Esophagus muscularis mucosa (tissue), 3 donors: ENCODE measurements at regions not wholly inside any gene's neighbourhood (a gene's known extent, or its start where the extent isn't known, plus 50 kb on each side); places are given as distances from the start of the nearest gene placed in this dataset.

Source experiments
- POLR2A ChIP-seq: fragments of 450-650 bp; IDR thresholded peaks from one replicate; pipeline ENCODE4 v1.6.1; 2017; ENCODE audit warnings: antibody characterized with exemption, moderate library complexity, mild to moderate bottlenecking, low read depth
- POLR2AphosphoS5 ChIP-seq, 2 donors: sonication (generic); formaldehyde crosslinking; IDR thresholded peaks; one replicate each; pipeline ENCODE4 v1.6.1; 2017; ENCODE audit warnings: antibody characterized with exemption in 2 of 2
- TF ChIP-seq, protein P1 (sequence below), 3 experiments: fragments of 200-600 bp in 2 of 3; fragments of 450-650 bp in 1 of 3; sonication (generic) in 2 of 3; IDR thresholded peaks; one replicate each; pipeline ENCODE4 v1.5.1; 2017 to 2019; ENCODE audit warnings: antibody characterized with exemption in 3 of 3, mild to moderate bottlenecking in 2 of 3, moderate library complexity in 1 of 3

DNA sequence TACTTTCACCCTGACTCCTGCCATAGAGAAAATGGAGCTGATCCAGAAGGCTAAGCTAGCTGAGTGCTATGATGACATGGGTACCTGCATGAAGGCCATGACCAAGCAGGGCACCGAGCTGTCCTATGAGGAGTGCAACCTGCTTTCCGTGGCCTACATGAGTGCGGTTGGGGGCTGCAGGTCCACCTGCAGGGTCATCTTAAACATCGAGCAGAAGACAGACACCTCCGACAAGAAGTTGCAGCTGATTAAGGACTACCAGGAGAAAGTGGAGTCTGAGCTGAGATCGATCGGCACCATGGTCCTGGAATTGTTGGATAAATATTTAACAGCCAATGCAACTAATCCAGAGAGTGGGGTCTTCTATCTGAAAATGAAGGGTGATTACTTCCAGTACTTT, 438.0 kb downstream of the TMA16 start:
- TF ChIP-seq, protein P1, sequence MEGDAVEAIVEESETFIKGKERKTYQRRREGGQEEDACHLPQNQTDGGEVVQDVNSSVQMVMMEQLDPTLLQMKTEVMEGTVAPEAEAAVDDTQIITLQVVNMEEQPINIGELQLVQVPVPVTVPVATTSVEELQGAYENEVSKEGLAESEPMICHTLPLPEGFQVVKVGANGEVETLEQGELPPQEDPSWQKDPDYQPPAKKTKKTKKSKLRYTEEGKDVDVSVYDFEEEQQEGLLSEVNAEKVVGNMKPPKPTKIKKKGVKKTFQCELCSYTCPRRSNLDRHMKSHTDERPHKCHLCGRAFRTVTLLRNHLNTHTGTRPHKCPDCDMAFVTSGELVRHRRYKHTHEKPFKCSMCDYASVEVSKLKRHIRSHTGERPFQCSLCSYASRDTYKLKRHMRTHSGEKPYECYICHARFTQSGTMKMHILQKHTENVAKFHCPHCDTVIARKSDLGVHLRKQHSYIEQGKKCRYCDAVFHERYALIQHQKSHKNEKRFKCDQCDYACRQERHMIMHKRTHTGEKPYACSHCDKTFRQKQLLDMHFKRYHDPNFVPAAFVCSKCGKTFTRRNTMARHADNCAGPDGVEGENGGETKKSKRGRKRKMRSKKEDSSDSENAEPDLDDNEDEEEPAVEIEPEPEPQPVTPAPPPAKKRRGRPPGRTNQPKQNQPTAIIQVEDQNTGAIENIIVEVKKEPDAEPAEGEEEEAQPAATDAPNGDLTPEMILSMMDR (IDR thresholded peaks at IDR 0.05), result no peak
- TF ChIP-seq POLR2A (no peak), POLR2AphosphoS5 (IDR thresholded peaks at IDR 0.05) (no peak)
